HCT116 (cell line): ENCODE measurements at regions not wholly inside any gene's neighbourhood (a gene's known extent, or its start where the extent isn't known, plus 50 kb on each side); places are given as distances from the start of the nearest gene placed in this dataset.
"Not testable (repeated sequence)": the region's sequence is repeated elsewhere in the genome, so short reads cannot be mapped to it uniquely, and the experiment has no call there.

Experiments used
- ATAC-seq: fragments of 200-7000 bp; cut with Tn5 transposase; 2 replicates; pipeline ENCODE4 v1.9.1; 2020; ENCODE audit warnings: mild to moderate bottlenecking, moderate library complexity
- BruUV-seq: library from RNA; stranded (reverse); fragments of 400-500 nt; replicated peaks from 2 replicates; lab custom pipeline; 2021; lab: Mats Ljungman, UMichigan
- CTCF ChIA-PET: fragments of 300-600 bp; sonication (Branson Sonifier 250); formaldehyde crosslinking; loops from one replicate; lab custom pipeline; 2021; ENCODE audit warnings: antibody characterized with exemption; lab: Charles Lee
- POLR2A ChIA-PET: fragments of 300-600, 350-600 bp; sonication (Branson Sonifier 250); formaldehyde crosslinking; loops from one replicate; lab custom pipeline; 2021; ENCODE audit warnings: antibody characterized with exemption; lab: Charles Lee
- RAD21 ChIA-PET, 2 experiments: fragments of 300-600 bp; sonication (Branson Sonifier 250); formaldehyde crosslinking; loops; one replicate each; lab custom pipeline; 2023; ENCODE audit warnings: low total read pairs in 2 of 2; ENCODE audit not compliant: uncharacterized antibody in 2 of 2, unreplicated experiment in 2 of 2, low non-redundant PET in 1 of 2; lab: Charles Lee
- DNase-seq: peaks from one replicate; pipeline ENCODE4 v3.0.0-alpha.2; 2010; ENCODE audit warnings: low read depth, low spot score
- H2AFZ ChIP-seq: fragments of 200-600 bp; shearing (Covaris generic), sonication (generic); 2 replicates; pipeline ENCODE4 v1.6.1; 2017; ENCODE audit warnings: low read depth, mixed run types, mixed read lengths, antibody characterized with exemption, low read length; ENCODE audit not compliant: poor library complexity, severe bottlenecking
- H3K27ac ChIP-seq: 2 replicates; pipeline ENCODE4 v1.5.1; 2012; ENCODE audit warnings: low read depth, low read length
- H3K27me3 ChIP-seq: fragments of 200-600 bp; sonication (generic); 2 replicates; pipeline ENCODE4 v1.6.1; 2016; ENCODE audit warnings: mixed run types, low read length, mixed read lengths; ENCODE audit not compliant: insufficient read depth
- H3K36me3 ChIP-seq, 2 experiments: fragments of 200-500 bp in 1 of 2; fragments of 200-600 bp in 1 of 2; sonication (Bioruptor generic) in 1 of 2; sonication (generic) in 1 of 2; 2 replicates each; pipeline versions ENCODE4 v1.5.1 to v1.6.1; 2014 to 2016; ENCODE audit warnings: low read length in 2 of 2, inconsistent platforms in 1 of 2, mixed read lengths in 1 of 2, mixed run types in 1 of 2; ENCODE audit not compliant: insufficient read depth in 2 of 2, control insufficient read depth in 1 of 2
- H3K4me1 ChIP-seq, 2 experiments: fragments of 200-600 bp in 1 of 2; sonication (generic) in 1 of 2; 2 replicates each; pipeline versions ENCODE4 v1.5.1 to v1.6.1; 2012 to 2017; ENCODE audit warnings: low read length in 2 of 2, inconsistent platforms in 1 of 2, mild to moderate bottlenecking in 1 of 2, mixed read lengths in 1 of 2, mixed run types in 1 of 2, moderate library complexity in 1 of 2; ENCODE audit not compliant: insufficient read depth in 2 of 2, control insufficient read depth in 1 of 2
- H3K4me2 ChIP-seq: fragments of 200-600 bp; sonication (generic); 2 replicates; pipeline ENCODE4 v1.6.1; 2017; ENCODE audit warnings: mixed run types, low read length, mixed read lengths
- H3K4me3 ChIP-seq, 2 experiments: fragments of 200-600 bp in 1 of 2; sonication (generic) in 1 of 2; replicated peaks in 1 of 2; 2 replicates each; pipeline ENCODE4 v1.5.1; 2011 to 2016; ENCODE audit warnings: low read length in 2 of 2, control low read depth in 1 of 2, low read depth in 1 of 2, mild to moderate bottlenecking in 1 of 2, mixed read lengths in 1 of 2, mixed run types in 1 of 2
- H3K79me2 ChIP-seq: fragments of 200-600 bp; sonication (generic); 2 replicates; pipeline ENCODE4 v1.6.1; 2017; ENCODE audit warnings: mild to moderate bottlenecking, mixed run types, low read length, moderate library complexity, mixed read lengths; ENCODE audit not compliant: insufficient read depth
- H3K9ac ChIP-seq: fragments of 200-600 bp; sonication (generic); 2 replicates; pipeline ENCODE4 v1.6.1; 2016; ENCODE audit warnings: low read length, mixed read lengths
- H3K9me2 ChIP-seq: fragments of 200-600 bp; sonication (generic), shearing (Covaris generic); 2 replicates; pipeline ENCODE4 v1.6.1; 2017; ENCODE audit warnings: mixed run types, mild to moderate bottlenecking, moderate library complexity; ENCODE audit not compliant: insufficient read depth
- H3K9me3 ChIP-seq, 2 experiments: fragments of 200-500 bp in 1 of 2; fragments of 200-600 bp in 1 of 2; sonication (Bioruptor generic) in 1 of 2; sonication (generic) in 1 of 2; 2 replicates each; pipeline ENCODE4 v1.6.1; 2014 to 2017; ENCODE audit warnings: low read length in 2 of 2, mixed read lengths in 2 of 2, inconsistent platforms in 1 of 2, low read depth in 1 of 2, mild to moderate bottlenecking in 1 of 2, mixed run types in 1 of 2, moderate library complexity in 1 of 2; ENCODE audit not compliant: control insufficient read depth in 1 of 2, insufficient read depth in 1 of 2
- H4K20me1 ChIP-seq: fragments of 200-600 bp; sonication (generic), shearing (Covaris generic); 2 replicates; pipeline ENCODE4 v1.6.1; 2017; ENCODE audit warnings: mixed run types, mild to moderate bottlenecking, moderate library complexity; ENCODE audit not compliant: insufficient read depth
- ELF1 ChIP-seq: IDR thresholded peaks from 2 replicates; pipeline ENCODE4 v1.6.1; 2012; ENCODE audit warnings: low read depth, borderline replicate concordance
- EZH2phosphoT487 ChIP-seq: fragments of 200-600 bp; IDR thresholded peaks from 2 replicates; pipeline ENCODE4 v1.6.1; 2018; ENCODE audit warnings: antibody characterized with exemption, borderline replicate concordance
- ZFX ChIP-seq: fragments of 450-650 bp; IDR thresholded peaks from 2 replicates; pipeline ENCODE4 v1.6.1; 2017
- intact Hi-C: fragments of 100-400 bp; cut with micrococcal nuclease; formaldehyde crosslinking; loops from 2 replicates; pipeline ENCODE4 v1.10.0; 2022
- TF ChIP-seq, protein P1 (sequence below): IDR thresholded peaks from 2 replicates; pipeline ENCODE4 v1.6.1; 2012; ENCODE audit warnings: low read depth
- TF ChIP-seq, protein P2 (sequence below), 3 experiments: fragments of 200-600 bp in 1 of 3; sonication (generic) in 1 of 3; IDR thresholded peaks in 2 of 3; conservative IDR thresholded peaks in 1 of 3; 2 replicates each; pipeline ENCODE4 v1.5.1; 2012 to 2017; ENCODE audit warnings: low read depth in 2 of 3, low read length in 2 of 3, antibody characterized with exemption in 1 of 3, borderline replicate concordance in 1 of 3, control low read depth in 1 of 3, mild to moderate bottlenecking in 1 of 3, mixed read lengths in 1 of 3, mixed run types in 1 of 3, moderate library complexity in 1 of 3; ENCODE audit not compliant: insufficient read depth in 1 of 3

DNA sequence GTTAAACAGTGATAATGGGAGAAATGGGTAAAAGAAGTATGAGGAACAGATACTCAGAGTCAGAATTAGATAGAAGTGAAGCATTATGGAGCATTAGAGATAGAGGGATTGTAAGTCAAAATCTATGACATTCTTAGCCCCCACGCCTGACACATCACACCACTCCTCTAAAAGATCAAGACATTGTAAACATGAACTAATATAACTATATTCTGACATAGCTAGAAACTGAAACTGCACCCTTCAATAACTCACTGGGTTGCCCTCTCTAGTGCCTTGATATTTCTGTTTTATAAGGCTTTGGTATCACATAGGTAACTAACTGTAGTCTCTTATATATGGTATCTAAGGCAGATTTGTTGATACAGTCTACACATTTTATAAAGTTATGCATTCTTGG is 684.3 kb upstream of the DPPA4 start:
- Histone ChIP-seq H3K27me3 (no peaks in the 10 kb centered on the region), H3K9ac (no peak overlapping the region), H2AFZ (no peak overlapping the region), H3K9me3 (no peaks in the 10 kb centered on the region), H4K20me1 (no peaks in the 10 kb centered on the region), H3K9me2 (no peaks in the 10 kb centered on the region), H3K36me3 (no peaks in the 10 kb centered on the region; a peak in 1 of 4 replicates), H3K4me2 (no peak overlapping the region), H3K27ac (no peak overlapping the region), H3K4me1 (peaks cover 0 to 7% of the 10 kb centered on the region in 2 experiments; a peak in 2 of 4 replicates), H3K4me3 (no peak overlapping the region), H3K79me2 (no peaks in the 10 kb centered on the region)
- ChIA-PET POLR2A (no interaction called here), RAD21 (no interaction called here), CTCF (no interaction called here)
- ATAC-seq: no peak
- DNase-seq: no peak
- no TSS peak for BruUV-seq
- no peak for TF ChIP-seq ZFX
- TF ChIP-seq, protein P1, sequence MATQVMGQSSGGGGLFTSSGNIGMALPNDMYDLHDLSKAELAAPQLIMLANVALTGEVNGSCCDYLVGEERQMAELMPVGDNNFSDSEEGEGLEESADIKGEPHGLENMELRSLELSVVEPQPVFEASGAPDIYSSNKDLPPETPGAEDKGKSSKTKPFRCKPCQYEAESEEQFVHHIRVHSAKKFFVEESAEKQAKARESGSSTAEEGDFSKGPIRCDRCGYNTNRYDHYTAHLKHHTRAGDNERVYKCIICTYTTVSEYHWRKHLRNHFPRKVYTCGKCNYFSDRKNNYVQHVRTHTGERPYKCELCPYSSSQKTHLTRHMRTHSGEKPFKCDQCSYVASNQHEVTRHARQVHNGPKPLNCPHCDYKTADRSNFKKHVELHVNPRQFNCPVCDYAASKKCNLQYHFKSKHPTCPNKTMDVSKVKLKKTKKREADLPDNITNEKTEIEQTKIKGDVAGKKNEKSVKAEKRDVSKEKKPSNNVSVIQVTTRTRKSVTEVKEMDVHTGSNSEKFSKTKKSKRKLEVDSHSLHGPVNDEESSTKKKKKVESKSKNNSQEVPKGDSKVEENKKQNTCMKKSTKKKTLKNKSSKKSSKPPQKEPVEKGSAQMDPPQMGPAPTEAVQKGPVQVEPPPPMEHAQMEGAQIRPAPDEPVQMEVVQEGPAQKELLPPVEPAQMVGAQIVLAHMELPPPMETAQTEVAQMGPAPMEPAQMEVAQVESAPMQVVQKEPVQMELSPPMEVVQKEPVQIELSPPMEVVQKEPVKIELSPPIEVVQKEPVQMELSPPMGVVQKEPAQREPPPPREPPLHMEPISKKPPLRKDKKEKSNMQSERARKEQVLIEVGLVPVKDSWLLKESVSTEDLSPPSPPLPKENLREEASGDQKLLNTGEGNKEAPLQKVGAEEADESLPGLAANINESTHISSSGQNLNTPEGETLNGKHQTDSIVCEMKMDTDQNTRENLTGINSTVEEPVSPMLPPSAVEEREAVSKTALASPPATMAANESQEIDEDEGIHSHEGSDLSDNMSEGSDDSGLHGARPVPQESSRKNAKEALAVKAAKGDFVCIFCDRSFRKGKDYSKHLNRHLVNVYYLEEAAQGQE: no peak
- no peak for TF ChIP-seq EZH2phosphoT487
- no peak for TF ChIP-seq ELF1
- TF ChIP-seq, protein P2, sequence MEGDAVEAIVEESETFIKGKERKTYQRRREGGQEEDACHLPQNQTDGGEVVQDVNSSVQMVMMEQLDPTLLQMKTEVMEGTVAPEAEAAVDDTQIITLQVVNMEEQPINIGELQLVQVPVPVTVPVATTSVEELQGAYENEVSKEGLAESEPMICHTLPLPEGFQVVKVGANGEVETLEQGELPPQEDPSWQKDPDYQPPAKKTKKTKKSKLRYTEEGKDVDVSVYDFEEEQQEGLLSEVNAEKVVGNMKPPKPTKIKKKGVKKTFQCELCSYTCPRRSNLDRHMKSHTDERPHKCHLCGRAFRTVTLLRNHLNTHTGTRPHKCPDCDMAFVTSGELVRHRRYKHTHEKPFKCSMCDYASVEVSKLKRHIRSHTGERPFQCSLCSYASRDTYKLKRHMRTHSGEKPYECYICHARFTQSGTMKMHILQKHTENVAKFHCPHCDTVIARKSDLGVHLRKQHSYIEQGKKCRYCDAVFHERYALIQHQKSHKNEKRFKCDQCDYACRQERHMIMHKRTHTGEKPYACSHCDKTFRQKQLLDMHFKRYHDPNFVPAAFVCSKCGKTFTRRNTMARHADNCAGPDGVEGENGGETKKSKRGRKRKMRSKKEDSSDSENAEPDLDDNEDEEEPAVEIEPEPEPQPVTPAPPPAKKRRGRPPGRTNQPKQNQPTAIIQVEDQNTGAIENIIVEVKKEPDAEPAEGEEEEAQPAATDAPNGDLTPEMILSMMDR (IDR thresholded peaks at IDR 0.05 in 2 of 3, conservative IDR thresholded peaks at IDR 0.05 in 1 of 3; ENCODE audit: borderline replicate concordance in 1 of 3, insufficient read depth in 1 of 3, low read depth in 2 of 3, low read length in 2 of 3): no peak
- intact Hi-C loops: no loop called here

DNA sequence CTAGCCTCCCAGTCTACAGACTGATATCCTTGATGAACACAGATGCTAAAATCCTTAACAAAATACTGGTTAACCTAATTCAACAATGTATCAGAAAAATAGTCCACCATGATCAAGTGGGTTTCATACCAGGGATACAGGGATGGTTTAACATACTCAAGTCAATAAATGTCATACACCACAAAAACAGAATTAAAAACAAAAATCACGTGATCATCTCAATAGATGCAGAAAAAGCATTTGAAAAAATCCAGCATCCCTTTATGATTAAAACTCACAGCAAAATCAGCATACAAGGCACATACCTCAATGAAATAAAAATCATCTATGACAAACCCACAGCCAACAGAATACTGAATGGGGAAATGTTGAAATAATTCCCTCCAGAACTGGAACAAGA is 685.7 kb upstream of the DPPA4 start:
- DNase-seq, H4K20me1 ChIP-seq, RAD21 ChIA-PET, H3K9me2 ChIP-seq, intact Hi-C loops, H2AFZ ChIP-seq, H3K4me2 ChIP-seq, H3K4me3 ChIP-seq, H3K36me3 ChIP-seq, H3K79me2 ChIP-seq, H3K9me3 ChIP-seq, H3K9ac ChIP-seq, BruUV-seq, H3K27ac ChIP-seq, POLR2A ChIA-PET, ATAC-seq, CTCF ChIA-PET, H3K27me3 ChIP-seq: not testable (repeated sequence)
- peaks cover 0 to 19% of the 10 kb centered on the region in 2 experiments; a peak in 2 of 4 replicates for H3K4me1 ChIP-seq
